GM12872 (cell line): ENCODE measurements at regions not wholly inside any gene's neighbourhood (a gene's known extent, or its start where the extent isn't known, plus 50 kb on each side); places are given as distances from the start of the nearest gene placed in this dataset.
A peak's percentile ranks its signal among the peaks of the same experiment; 100 is the strongest.

Experiments used
- TF ChIP-seq, protein P1 (sequence below): IDR thresholded peaks from 3 replicates; pipeline ENCODE4 v1.5.1; 2011; ENCODE audit warnings: low read depth, mild to moderate bottlenecking, low read length, moderate library complexity; ENCODE audit not compliant: insufficient read depth

DNA sequence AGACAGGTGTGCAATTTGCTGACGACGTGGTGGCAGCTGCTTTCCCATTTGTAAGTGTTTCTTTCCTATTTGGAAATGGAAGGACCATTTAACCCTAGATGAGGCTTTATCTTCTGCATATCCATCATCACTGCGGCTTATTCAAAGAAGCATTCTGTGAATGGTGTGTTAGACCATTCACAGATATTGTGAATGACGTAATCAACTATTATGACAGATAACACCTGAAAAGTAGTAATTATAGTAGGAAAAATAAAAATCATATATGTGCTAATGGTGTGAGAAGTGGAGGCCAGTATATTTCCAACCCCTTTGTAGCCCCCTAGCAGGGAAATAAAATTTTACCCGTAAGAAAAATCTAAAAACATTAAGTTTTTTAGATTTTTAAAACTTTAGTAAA lies 424.5 kb upstream of the CRIM1 start:
- TF ChIP-seq, protein P1, sequence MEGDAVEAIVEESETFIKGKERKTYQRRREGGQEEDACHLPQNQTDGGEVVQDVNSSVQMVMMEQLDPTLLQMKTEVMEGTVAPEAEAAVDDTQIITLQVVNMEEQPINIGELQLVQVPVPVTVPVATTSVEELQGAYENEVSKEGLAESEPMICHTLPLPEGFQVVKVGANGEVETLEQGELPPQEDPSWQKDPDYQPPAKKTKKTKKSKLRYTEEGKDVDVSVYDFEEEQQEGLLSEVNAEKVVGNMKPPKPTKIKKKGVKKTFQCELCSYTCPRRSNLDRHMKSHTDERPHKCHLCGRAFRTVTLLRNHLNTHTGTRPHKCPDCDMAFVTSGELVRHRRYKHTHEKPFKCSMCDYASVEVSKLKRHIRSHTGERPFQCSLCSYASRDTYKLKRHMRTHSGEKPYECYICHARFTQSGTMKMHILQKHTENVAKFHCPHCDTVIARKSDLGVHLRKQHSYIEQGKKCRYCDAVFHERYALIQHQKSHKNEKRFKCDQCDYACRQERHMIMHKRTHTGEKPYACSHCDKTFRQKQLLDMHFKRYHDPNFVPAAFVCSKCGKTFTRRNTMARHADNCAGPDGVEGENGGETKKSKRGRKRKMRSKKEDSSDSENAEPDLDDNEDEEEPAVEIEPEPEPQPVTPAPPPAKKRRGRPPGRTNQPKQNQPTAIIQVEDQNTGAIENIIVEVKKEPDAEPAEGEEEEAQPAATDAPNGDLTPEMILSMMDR: no peak

DNA sequence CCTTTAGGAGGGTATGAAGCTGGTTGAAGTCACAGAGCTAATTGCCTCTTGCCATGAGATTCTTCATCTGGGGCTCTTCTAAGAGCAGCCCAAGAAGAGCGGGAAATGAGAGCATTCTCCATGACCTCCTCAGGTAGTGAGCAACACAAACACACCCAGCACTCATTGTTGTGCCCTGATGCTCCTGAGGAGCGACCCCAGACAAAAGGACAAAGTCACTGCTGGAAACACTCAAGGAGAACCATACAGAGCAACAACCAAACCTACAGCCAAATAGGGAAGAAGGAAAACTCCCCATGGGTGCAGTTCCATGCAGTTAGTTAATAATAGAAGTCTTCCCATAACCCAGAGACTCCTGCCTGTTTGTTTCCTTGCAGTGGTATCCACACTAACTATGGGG lies 426.0 kb upstream of the CRIM1 start:
- TF ChIP-seq, protein P1: no peak

DNA sequence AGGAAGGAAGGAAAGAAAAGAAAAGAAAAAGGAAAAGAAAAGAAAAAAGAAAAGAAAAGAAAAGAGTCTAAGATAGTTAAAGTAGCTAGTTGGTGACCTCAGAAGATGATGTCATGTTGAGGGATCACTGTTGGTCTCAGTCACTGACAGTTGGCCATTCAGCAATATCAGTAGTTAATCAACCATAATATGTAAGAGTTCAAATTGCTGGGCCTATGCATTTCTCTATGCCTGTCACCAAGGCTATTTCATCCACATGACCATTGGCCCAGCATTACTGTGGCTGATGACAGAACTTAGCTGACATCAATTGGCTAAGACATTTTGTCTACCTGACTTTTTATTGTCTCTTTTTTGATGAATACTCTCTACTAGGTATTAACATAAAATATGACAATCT lies 435.5 kb upstream of the CRIM1 start:
- TF ChIP-seq, protein P1: no peak

DNA sequence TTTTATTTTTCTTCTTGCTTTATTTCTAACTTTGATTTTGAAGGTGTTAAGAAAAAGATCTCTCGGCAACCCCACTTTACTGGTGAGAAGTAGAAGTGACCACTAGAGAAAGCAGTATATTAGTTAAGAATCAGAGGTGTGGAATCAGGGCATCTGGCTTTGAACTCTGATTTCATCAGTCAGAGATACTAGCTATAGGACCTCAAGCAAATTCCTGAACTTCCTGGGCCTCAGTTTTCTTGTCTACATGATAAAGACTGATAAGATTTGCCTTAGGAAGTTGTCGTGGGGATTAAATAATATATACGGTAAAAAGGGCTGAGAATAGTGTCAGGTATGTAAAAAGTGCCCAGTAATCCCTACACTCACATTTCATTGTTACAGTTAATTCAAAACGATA lies 440.3 kb upstream of the CRIM1 start:
- TF ChIP-seq, protein P1: no peak

DNA sequence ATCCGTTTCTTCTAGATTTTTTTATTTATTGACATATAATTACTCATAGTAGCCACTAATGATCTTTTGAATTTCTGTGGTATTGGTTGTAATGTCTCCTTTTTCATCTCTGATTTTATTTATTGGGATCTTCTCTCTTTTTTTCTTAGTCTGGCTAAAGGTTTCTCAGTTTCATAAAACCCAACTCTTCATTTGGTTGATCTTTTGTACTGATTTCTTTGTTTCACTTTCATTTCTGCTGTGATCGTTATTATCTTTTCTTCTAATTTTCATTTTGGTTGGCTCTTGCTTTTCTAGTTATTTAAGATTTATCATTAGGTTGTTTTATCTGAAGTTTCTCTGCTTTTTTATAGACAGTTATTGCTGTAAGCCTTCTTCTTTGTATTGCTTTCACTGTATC lies 463.6 kb upstream of the CRIM1 start:
- TF ChIP-seq, protein P1: no peak

DNA sequence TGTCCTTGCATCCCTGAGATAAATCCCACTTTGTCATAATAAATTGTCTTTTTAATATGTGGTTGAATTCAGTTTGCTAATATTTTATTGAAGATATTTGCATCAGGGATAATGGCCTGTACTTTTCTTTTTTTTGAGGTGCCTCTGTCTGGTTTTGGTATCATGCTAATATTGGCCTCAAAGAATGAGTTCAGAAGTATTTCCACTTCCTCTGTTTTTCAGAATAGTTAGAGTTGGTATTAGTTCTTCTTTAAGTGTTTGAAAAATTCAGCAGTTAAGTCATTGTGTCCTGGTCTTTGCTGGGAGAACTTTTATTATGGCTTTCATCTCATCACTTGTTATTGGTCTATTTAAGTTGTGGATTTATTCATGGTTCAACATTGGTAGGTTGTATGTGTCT lies 464.1 kb upstream of the CRIM1 start:
- TF ChIP-seq, protein P1: no peak

DNA sequence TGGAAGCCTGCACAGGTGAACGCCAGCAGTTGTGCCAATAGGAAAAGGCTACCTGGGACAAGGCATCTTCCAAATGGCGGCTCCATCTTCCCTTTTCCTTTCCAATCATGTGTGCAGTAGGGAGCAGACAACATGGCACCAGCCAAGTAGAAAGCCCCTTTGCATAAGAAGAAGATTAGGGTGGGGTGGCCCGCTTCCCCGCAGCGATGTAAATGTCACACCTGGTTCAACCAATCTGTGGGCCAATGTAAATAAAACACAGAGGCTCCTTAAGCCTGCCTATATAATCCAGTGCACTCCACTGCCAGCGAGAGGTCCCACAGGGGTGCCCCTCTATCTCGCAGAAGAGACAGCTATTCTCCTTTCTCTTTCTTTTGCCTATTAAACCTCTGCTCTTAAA lies 468.4 kb upstream of the CRIM1 start:
- TF ChIP-seq, protein P1: no peak

DNA sequence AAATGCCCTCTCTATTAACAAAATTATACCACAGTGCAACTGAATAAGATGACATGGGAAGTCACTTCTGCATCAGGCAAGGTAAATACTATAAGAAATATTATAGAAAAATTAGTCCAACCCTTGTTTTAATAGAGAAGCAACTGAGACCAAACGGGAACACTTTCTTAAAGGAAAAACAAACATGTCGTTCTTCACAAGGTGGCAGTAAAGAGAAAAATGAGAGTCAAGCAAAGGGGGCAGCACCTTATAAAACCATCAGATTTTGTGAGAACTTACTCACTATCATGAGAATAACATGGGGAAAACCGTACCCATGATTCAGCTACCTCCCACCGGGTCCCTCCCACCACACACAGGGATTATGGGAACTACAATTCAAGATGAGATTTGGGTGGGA lies 481.7 kb upstream of the CRIM1 start:
- TF ChIP-seq, protein P1: 0 out of 3 replicates have a peak, but pooled peaks have one; percentile 15
